ENCODE measurements at regions not wholly inside any gene's neighbourhood (a gene's known extent, or its start where the extent isn't known, plus 50 kb on each side); places are given as distances from the start of the nearest gene placed in this dataset.

DNA sequence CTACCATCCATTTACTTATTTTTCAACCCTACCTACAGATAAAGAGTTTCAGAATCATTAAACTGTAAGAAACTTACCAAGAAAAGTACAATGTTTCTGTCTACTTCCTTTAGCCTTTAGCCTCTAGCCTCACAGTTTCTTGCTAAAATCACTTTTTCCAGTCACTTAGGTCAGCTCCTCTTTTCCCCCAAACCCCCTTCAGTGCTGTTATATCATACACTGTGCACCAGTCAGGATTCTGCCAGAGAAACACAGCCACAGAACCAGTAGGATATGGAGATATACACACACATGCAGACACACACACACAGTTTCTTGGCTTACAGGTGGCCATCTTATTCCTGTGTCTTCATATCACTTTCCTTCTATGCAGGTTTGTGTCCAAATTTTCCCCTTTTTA lies 139.9 kb upstream of the LIPC start:
- TF ChIP-seq, protein P1, sequence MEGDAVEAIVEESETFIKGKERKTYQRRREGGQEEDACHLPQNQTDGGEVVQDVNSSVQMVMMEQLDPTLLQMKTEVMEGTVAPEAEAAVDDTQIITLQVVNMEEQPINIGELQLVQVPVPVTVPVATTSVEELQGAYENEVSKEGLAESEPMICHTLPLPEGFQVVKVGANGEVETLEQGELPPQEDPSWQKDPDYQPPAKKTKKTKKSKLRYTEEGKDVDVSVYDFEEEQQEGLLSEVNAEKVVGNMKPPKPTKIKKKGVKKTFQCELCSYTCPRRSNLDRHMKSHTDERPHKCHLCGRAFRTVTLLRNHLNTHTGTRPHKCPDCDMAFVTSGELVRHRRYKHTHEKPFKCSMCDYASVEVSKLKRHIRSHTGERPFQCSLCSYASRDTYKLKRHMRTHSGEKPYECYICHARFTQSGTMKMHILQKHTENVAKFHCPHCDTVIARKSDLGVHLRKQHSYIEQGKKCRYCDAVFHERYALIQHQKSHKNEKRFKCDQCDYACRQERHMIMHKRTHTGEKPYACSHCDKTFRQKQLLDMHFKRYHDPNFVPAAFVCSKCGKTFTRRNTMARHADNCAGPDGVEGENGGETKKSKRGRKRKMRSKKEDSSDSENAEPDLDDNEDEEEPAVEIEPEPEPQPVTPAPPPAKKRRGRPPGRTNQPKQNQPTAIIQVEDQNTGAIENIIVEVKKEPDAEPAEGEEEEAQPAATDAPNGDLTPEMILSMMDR (IDR thresholded peaks at IDR 0.05), result no peak
- TF ChIP-seq POLR2A (IDR thresholded peaks at IDR 0.05), result no peak
